ENCODE measurements at regions not wholly inside any gene's neighbourhood (a gene's known extent, or its start where the extent isn't known, plus 50 kb on each side); places are given as distances from the start of the nearest gene placed in this dataset.

- TF ChIP-seq CTCF (IDR thresholded peaks at IDR 0.05; ENCODE audit: insufficient read depth, low read length) (no peak), POLR2AphosphoS5 (IDR thresholded peaks at IDR 0.05; ENCODE audit: low read depth) (no peak)
Observed at GRCh38 chr13:90027409-90027808, 1320.1 kb upstream of the MIR17HG start.
